Activated CD8-positive, alpha-beta memory T cell treated with anti-CD3 and anti-CD28 coated beads for 4 hours (primary cell): ENCODE measurements at regions not wholly inside any gene's neighbourhood (a gene's known extent, or its start where the extent isn't known, plus 50 kb on each side); places are given as distances from the start of the nearest gene placed in this dataset.
"Not testable (repeated sequence)": the region's sequence is repeated elsewhere in the genome, so short reads cannot be mapped to it uniquely, and the experiment has no call there.

Source experiments
- DNase-seq, 2 donors: peaks; one replicate each; pipeline ENCODE4 v3.0.0-alpha.2; 2020; ENCODE audit warnings: low read depth in 2 of 2

- DNase-seq: no peak
Measured at GRCh38 chr22:23381661-23382427, 198.2 kb downstream of the IGLL1 start.

GRCh38 chr22:23380911-23381310 lies 199.2 kb downstream of the IGLL1 start:
- no peak for DNase-seq

GRCh38 chr22:23380230-23380573 lies 199.9 kb downstream of the IGLL1 start:
- DNase-seq: no peak

GRCh38 chr22:23379540-23380229 lies 199.4 kb downstream of the BCR start:
- DNase-seq: not testable (repeated sequence)

- no peak for DNase-seq
Measured at GRCh38 chr22:23377767-23378166, 197.5 kb downstream of the BCR start.

GRCh38 chr22:23376256-23376655 lies 195.9 kb downstream of the BCR start:
- no peak for DNase-seq

- DNase-seq: no peak
Measured at GRCh38 chr22:23375031-23375827, 194.9 kb downstream of the BCR start.

- DNase-seq: no peak
Measured at GRCh38 chr22:23373601-23374000, 193.3 kb downstream of the BCR start.

GRCh38 chr22:23370251-23370650 lies 189.9 kb downstream of the BCR start:
- DNase-seq: no peak

- no peak for DNase-seq
Measured at GRCh38 chr22:23369054-23369685, 188.9 kb downstream of the BCR start.
